ENCODE measurements at regions not wholly inside any gene's neighbourhood (a gene's known extent, or its start where the extent isn't known, plus 50 kb on each side); places are given as distances from the start of the nearest gene placed in this dataset.

- no peak for TF ChIP-seq ZNF544 (tag by site-specific recombination; IDR thresholded peaks at IDR 0.05)
- TF ChIP-seq ZNF138 (tag by site-specific recombination; IDR thresholded peaks at IDR 0.05; ENCODE audit: borderline replicate concordance): no peak
- no peak for TF ChIP-seq CTCF (tag by site-specific recombination; IDR thresholded peaks at IDR 0.05)
- TF ChIP-seq KLF10 (tag by site-specific recombination; IDR thresholded peaks at IDR 0.05): no peak
- no peak for TF ChIP-seq ZNF600 (tag by site-specific recombination; IDR thresholded peaks at IDR 0.05)
- no peak for TF ChIP-seq ZNF16 (tag by site-specific recombination; IDR thresholded peaks at IDR 0.05; ENCODE audit: low read depth)
- TF ChIP-seq RBAK (tag by site-specific recombination; IDR thresholded peaks at IDR 0.05): no peak
- TF ChIP-seq ZNF404 (tag by site-specific recombination; IDR thresholded peaks at IDR 0.05): no peak
- TF ChIP-seq ZNF26 (tag by site-specific recombination; IDR thresholded peaks at IDR 0.05): no peak
Measured at GRCh38 chr2:193112986-193113385, 918.3 kb upstream of the TMEFF2 start.
